HL-60 (cell line): ENCODE measurements at regions not wholly inside any gene's neighbourhood (a gene's known extent, or its start where the extent isn't known, plus 50 kb on each side); places are given as distances from the start of the nearest gene placed in this dataset.

Source experiments
- DNase-seq, 2 experiments: peaks; one replicate each; pipeline ENCODE4 v3.0.0-alpha.2; 2010 to 2020; ENCODE audit warnings: low read depth in 1 of 2, low spot score in 1 of 2
- H3K27ac ChIP-seq: fragments of 250-450 bp; sonication (Bioruptor Pico); replicated peaks from 2 replicates; pipeline ENCODE4 v1.5.1; 2020; ENCODE audit warnings: mild to moderate bottlenecking, moderate library complexity
- H3K27me3 ChIP-seq: fragments of 250-450 bp; sonication (Bioruptor Pico); 2 replicates; pipeline ENCODE4 v1.5.1; 2021; ENCODE audit warnings: mild to moderate bottlenecking, moderate library complexity; ENCODE audit not compliant: insufficient read depth, poor library complexity, severe bottlenecking
- H3K4me3 ChIP-seq: replicated peaks from 2 replicates; pipeline ENCODE4 v1.5.1; 2011; ENCODE audit warnings: mild to moderate bottlenecking, control low read depth, low read length; ENCODE audit not compliant: insufficient read depth
- GABPA ChIP-seq: IDR thresholded peaks from 2 replicates; pipeline ENCODE4 v1.6.1; 2012; ENCODE audit warnings: low read depth
- POLR2AphosphoS5 ChIP-seq: IDR thresholded peaks from 2 replicates; pipeline ENCODE4 v1.6.1; 2012; ENCODE audit warnings: low read depth
- REST ChIP-seq: IDR thresholded peaks from 2 replicates; pipeline ENCODE4 v1.6.1; 2012; ENCODE audit warnings: low read depth; ENCODE audit not compliant: insufficient replicate concordance
- SPI1 ChIP-seq: IDR thresholded peaks from 2 replicates; pipeline ENCODE4 v1.6.1; 2012; ENCODE audit warnings: low read depth, mild to moderate bottlenecking, borderline replicate concordance
- TF ChIP-seq, protein P1 (sequence below): IDR thresholded peaks from one replicate; pipeline ENCODE4 v1.5.1; 2011; ENCODE audit warnings: low read length, control low read depth, inconsistent platforms; ENCODE audit not compliant: insufficient read depth

- Histone ChIP-seq H3K27ac (no peak overlapping the region), H3K4me3 (no peak overlapping the region), H3K27me3 (peaks cover 3% of the 10 kb centered on the region)
- TF ChIP-seq REST (no peak), SPI1 (no peak), GABPA (no peak), POLR2AphosphoS5 (no peak)
- TF ChIP-seq, protein P1, sequence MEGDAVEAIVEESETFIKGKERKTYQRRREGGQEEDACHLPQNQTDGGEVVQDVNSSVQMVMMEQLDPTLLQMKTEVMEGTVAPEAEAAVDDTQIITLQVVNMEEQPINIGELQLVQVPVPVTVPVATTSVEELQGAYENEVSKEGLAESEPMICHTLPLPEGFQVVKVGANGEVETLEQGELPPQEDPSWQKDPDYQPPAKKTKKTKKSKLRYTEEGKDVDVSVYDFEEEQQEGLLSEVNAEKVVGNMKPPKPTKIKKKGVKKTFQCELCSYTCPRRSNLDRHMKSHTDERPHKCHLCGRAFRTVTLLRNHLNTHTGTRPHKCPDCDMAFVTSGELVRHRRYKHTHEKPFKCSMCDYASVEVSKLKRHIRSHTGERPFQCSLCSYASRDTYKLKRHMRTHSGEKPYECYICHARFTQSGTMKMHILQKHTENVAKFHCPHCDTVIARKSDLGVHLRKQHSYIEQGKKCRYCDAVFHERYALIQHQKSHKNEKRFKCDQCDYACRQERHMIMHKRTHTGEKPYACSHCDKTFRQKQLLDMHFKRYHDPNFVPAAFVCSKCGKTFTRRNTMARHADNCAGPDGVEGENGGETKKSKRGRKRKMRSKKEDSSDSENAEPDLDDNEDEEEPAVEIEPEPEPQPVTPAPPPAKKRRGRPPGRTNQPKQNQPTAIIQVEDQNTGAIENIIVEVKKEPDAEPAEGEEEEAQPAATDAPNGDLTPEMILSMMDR: no peak
- DNase-seq: no peak
Measured at GRCh38 chr2:219976871-219977270, 349.4 kb downstream of the SLC4A3 start.

GRCh38 chr2:219980638-219981037 is 353.2 kb downstream of the SLC4A3 start:
- no peak for TF ChIP-seq REST
- no peak for DNase-seq

DNA sequence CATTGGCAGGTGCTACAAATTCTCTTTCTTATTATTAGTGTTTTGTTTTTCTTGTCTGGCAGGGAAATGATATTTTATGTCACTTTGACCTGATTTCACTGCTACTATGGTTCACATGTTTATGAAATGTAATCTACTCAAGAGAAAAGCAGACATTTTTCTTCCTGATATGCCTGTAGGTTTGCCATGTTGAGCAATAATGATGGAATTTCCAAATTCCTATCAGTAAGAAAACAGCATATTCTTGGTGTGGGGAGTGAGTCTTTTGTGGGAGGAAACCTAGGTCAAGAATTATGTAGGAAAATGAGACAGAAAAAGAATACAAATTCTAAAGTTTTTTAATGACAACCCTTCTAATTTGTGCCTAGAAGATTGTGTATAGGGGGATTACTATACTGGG is 356.4 kb downstream of the SLC4A3 start:
- TF ChIP-seq POLR2AphosphoS5 (no peak), REST (no peak), SPI1 (no peak), GABPA (no peak)
- TF ChIP-seq, protein P1: no peak
- Histone ChIP-seq H3K4me3 (no peak overlapping the region), H3K27me3 (no peaks in the 10 kb centered on the region), H3K27ac (no peak overlapping the region)
- DNase-seq: no peak

More at GRCh38 chr2:219980638-219981037, 353.2 kb downstream of the SLC4A3 start:
- Histone ChIP-seq H3K27ac (no peak overlapping the region), H3K4me3 (no peak overlapping the region), H3K27me3 (peaks cover 3% of the 10 kb centered on the region)

GRCh38 chr2:219985017-219985416 is 357.6 kb downstream of the SLC4A3 start:
- DNase-seq: no peak
- no peak overlapping the region for H3K4me3 ChIP-seq
- no peaks in the 10 kb centered on the region for H3K27me3 ChIP-seq
- TF ChIP-seq REST (no peak), GABPA (no peak), POLR2AphosphoS5 (no peak), SPI1 (no peak)
- TF ChIP-seq, protein P1: no peak
- H3K27ac ChIP-seq: no peak overlapping the region
